SK-N-SH (cell line): ENCODE measurements at regions not wholly inside any gene's neighbourhood (a gene's known extent, or its start where the extent isn't known, plus 50 kb on each side); places are given as distances from the start of the nearest gene placed in this dataset.

Experiments used
- CTCF ChIP-seq: fragments of 200-600 bp; sonication (generic); IDR thresholded peaks from 2 replicates; pipeline ENCODE4 v1.6.1; 2017; ENCODE audit warnings: antibody characterized with exemption, mild to moderate bottlenecking, moderate library complexity
- EP300 ChIP-seq, 2 experiments: IDR thresholded peaks; 2 replicates each; pipeline versions ENCODE4 v1.4.0 to v1.6.1; 2012; ENCODE audit warnings: borderline replicate concordance in 1 of 2, low read depth in 1 of 2, low read length in 1 of 2
- EZH2phosphoT487 ChIP-seq: fragments of 200-600 bp; sonication (generic); IDR thresholded peaks from 2 replicates; pipeline ENCODE4 v1.6.1; 2017; ENCODE audit warnings: low read depth, mixed run types, mild to moderate bottlenecking, antibody characterized with exemption, moderate library complexity, borderline replicate concordance
- FOSL2 ChIP-seq: IDR thresholded peaks from 2 replicates; pipeline ENCODE4 v1.4.0; 2012; ENCODE audit warnings: low read depth, mild to moderate bottlenecking, moderate library complexity, borderline replicate concordance
- JUND ChIP-seq: IDR thresholded peaks from 2 replicates; pipeline ENCODE4 v1.4.0; 2012
- MAX ChIP-seq: IDR thresholded peaks from 2 replicates; pipeline ENCODE4 v1.4.0; 2012; ENCODE audit warnings: low read depth
- REST ChIP-seq: IDR thresholded peaks from 2 replicates; pipeline ENCODE4 v1.6.1; 2012; ENCODE audit warnings: mild to moderate bottlenecking, low read depth, low read length, moderate library complexity
- SIN3A ChIP-seq: IDR thresholded peaks from 2 replicates; pipeline ENCODE4 v1.6.1; 2012; ENCODE audit warnings: low read depth, mild to moderate bottlenecking, low read length, moderate library complexity, borderline replicate concordance
- SMC3 ChIP-seq: IDR thresholded peaks from 2 replicates; pipeline ENCODE4 v1.6.1; 2012; ENCODE audit warnings: low read depth, low read length, improper control_type of control experiment
- USF1 ChIP-seq: IDR thresholded peaks from 2 replicates; pipeline ENCODE4 v1.4.0; 2012; ENCODE audit warnings: low read depth, borderline replicate concordance
- TF ChIP-seq, protein P1 (sequence below): IDR thresholded peaks from 2 replicates; pipeline ENCODE4 v1.4.0; 2012; ENCODE audit warnings: low read depth, borderline replicate concordance

GRCh38 chr20:58088625-58089024 lies 139.8 kb downstream of the ANKRD60 start:
- TF ChIP-seq, protein P1, sequence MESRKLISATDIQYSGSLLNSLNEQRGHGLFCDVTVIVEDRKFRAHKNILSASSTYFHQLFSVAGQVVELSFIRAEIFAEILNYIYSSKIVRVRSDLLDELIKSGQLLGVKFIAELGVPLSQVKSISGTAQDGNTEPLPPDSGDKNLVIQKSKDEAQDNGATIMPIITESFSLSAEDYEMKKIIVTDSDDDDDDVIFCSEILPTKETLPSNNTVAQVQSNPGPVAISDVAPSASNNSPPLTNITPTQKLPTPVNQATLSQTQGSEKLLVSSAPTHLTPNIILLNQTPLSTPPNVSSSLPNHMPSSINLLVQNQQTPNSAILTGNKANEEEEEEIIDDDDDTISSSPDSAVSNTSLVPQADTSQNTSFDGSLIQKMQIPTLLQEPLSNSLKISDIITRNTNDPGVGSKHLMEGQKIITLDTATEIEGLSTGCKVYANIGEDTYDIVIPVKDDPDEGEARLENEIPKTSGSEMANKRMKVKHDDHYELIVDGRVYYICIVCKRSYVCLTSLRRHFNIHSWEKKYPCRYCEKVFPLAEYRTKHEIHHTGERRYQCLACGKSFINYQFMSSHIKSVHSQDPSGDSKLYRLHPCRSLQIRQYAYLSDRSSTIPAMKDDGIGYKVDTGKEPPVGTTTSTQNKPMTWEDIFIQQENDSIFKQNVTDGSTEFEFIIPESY, result no peak
- TF ChIP-seq EZH2phosphoT487 (no peak), FOSL2 (no peak), SMC3 (no peak), SIN3A (no peak), REST (no peak), JUND (no peak), CTCF (no peak), MAX (no peak), EP300 (IDR thresholded peaks at IDR 0.05; ENCODE audit: borderline replicate concordance in 1 of 2, low read depth in 1 of 2, low read length in 1 of 2) (no peak), USF1 (no peak)
